ENCODE measurements at regions not wholly inside any gene's neighbourhood (a gene's known extent, or its start where the extent isn't known, plus 50 kb on each side); places are given as distances from the start of the nearest gene placed in this dataset.

DNA sequence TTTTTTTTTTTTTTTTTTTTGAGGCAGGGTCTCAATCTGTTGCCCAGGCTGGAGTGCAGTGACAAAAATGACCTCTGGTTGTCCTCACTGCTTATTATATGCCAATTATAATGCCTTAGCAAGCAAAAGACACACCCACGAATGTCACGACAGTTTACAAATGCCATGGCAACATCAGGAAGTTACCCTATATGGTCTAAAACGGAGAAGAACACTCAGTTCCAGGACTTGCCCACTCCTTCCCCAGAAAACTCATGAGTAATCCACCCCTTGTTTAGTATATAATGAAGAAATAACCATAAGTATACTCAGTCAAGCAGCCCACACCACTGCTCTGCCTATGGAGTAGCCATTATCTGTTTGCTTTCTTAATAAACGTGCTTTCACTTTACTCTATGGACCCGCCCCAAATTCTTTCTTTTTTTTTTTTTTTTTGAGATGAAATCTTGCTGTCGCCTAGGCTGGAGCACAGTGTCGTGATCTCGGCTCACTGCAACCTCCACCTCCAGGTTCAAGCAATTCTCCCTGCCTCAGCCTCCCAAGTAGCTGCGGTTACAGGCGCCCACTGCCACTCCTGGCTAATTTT is 106.2 kb downstream of the SMIM20 start:
- TF ChIP-seq, protein P1, sequence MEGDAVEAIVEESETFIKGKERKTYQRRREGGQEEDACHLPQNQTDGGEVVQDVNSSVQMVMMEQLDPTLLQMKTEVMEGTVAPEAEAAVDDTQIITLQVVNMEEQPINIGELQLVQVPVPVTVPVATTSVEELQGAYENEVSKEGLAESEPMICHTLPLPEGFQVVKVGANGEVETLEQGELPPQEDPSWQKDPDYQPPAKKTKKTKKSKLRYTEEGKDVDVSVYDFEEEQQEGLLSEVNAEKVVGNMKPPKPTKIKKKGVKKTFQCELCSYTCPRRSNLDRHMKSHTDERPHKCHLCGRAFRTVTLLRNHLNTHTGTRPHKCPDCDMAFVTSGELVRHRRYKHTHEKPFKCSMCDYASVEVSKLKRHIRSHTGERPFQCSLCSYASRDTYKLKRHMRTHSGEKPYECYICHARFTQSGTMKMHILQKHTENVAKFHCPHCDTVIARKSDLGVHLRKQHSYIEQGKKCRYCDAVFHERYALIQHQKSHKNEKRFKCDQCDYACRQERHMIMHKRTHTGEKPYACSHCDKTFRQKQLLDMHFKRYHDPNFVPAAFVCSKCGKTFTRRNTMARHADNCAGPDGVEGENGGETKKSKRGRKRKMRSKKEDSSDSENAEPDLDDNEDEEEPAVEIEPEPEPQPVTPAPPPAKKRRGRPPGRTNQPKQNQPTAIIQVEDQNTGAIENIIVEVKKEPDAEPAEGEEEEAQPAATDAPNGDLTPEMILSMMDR (IDR thresholded peaks at IDR 0.05; ENCODE audit: low read depth, low read length), result no peak
- DNase-seq (ENCODE audit: extremely low read depth, low read depth), result no peak

GRCh38 chr4:26020881-26021280 is 106.9 kb downstream of the SMIM20 start:
- DNase-seq (ENCODE audit: extremely low read depth, low read depth), result no peak
- TF ChIP-seq, protein P1 (IDR thresholded peaks at IDR 0.05; ENCODE audit: low read depth, low read length), result no peak

DNA sequence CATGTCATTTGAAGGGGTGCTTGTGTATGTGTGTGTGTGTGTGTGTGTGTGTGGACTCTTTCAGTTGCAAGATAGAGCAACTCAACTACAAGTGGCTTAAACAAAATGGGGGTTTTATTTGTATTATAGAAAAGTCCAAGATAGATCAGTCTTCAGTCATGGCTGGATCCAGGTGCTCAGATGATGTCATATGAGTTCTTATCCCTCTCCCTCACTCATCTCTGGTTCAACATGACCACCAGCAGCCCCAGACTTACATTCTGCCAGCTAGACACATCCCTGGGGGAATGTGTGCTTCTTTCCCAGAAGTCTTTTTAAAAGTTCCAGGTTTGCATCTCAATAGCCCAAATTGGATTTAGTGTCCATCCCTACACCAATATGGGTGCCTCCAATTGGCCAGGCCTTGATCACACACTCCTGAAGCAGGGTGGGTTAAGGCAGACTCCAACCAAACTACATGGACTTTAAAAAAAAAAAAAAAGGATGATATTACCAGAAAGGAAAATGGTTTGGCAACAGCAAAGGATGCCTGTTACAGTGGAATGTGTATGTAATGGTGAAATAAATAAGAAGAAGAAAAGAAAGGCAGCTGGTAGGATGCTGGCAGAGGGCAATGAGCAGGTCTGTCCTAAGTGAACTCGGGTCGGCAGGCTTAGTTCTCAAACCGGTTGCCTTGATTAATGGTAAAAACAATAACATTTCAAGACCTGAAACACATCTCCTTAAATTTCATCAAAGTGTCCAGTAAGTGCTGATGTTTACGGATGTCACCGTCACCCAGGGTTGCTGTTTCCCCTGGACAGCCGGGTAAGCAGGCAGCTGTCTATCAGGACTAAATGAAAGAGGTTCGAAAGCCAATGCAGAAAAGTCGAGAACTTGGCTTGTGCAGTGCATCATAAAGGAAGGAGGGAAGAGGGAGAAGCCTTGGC is 107.7 kb downstream of the SMIM20 start:
- DNase-seq (ENCODE audit: extremely low read depth, low read depth), result no peak
- TF ChIP-seq, protein P1 (IDR thresholded peaks at IDR 0.05; ENCODE audit: low read depth, low read length), result no peak

GRCh38 chr4:26022346-26023202 is 108.6 kb downstream of the SMIM20 start:
- TF ChIP-seq, protein P1 (IDR thresholded peaks at IDR 0.05; ENCODE audit: low read depth, low read length), result no peak
- peak; percentile 71 for DNase-seq (ENCODE audit: extremely low read depth, low read depth)

DNA sequence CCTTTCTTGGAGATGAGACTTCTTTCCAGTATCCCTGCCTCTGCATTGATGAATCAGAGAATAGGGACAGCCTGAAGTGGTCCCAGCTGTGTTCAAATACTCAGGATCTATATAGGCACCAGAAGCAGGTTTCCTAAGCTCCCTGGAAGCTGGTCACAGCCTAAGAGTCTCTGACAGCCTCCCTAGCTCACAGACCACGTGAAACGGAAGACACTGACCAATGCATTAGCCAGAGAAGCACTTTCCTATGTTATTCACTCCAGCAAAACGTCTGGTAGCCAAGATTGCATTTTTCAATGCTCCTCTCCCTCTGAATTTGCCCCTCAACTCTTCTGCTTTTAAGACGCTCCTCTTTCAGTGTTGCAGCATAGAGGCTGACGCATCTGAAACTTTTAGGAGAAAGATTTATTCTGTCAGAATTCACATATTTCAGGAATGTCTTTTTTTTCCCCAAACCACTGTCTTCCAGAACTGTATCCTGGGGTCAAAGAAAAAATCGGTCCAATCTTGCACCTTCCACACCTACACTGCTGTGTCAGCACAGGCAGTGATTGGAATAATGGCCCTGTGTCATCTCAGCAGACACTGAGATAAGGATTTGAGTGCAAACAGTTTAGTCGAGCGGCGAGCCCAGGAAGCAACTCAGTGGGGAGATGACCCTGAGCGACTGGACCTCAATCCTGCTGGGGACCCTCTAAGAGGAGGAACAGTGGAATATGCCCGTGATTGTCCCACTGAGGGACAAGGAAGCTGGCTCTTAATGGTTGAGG is 109.4 kb downstream of the SMIM20 start:
- TF ChIP-seq, protein P1 (IDR thresholded peaks at IDR 0.05; ENCODE audit: low read depth, low read length), result no peak
- no peak for DNase-seq (ENCODE audit: extremely low read depth, low read depth)

DNA sequence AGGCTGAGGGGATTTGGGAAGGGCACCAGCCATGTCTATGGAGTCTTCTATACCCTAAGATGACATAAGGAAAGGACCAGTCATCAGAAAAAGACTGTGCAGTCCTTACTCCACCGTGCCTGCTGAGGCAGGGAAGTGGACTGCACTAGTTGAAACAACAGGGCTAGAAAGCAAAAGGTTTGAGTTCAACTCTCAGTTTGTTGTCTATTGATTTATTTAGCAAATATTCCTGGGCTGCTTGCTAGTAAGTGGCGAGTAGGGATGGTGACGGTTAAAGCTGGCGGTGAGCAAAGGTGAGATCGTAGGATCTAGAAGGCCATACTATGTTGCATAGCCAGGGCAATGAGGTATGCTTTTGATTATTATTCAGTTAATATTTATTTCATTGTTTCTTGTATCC is 110.1 kb downstream of the SMIM20 start:
- TF ChIP-seq, protein P1 (IDR thresholded peaks at IDR 0.05; ENCODE audit: low read depth, low read length), result no peak
- no peak for DNase-seq (ENCODE audit: extremely low read depth, low read depth)
